ENCODE measurements at regions not wholly inside any gene's neighbourhood (a gene's known extent, or its start where the extent isn't known, plus 50 kb on each side); places are given as distances from the start of the nearest gene placed in this dataset.
"Not testable (repeated sequence)": the region's sequence is repeated elsewhere in the genome, so short reads cannot be mapped to it uniquely, and the experiment has no call there.

- DNase-seq = no peak
These were observed 152.4 kb downstream of the ABCC12 start for GRCh38 chr16:48003206-48003907.

- no peak for DNase-seq
These were observed 154.4 kb downstream of the ABCC12 start for GRCh38 chr16:48001324-48001895.

GRCh38 chr16:48000622-48001021, 155.2 kb downstream of the ABCC12 start:
- no peak for DNase-seq

GRCh38 chr16:47999595-47999994, 156.2 kb downstream of the ABCC12 start:
- DNase-seq = no peak

- DNase-seq = no peak
These were observed 160.4 kb downstream of the ABCC12 start for GRCh38 chr16:47995354-47995753.

- no peak for DNase-seq
These were observed 164.3 kb downstream of the ABCC12 start for GRCh38 chr16:47991491-47991890.

- DNase-seq = no peak
These were observed 165.1 kb downstream of the ABCC12 start for GRCh38 chr16:47990676-47991075.

GRCh38 chr16:47987136-47987535, 168.7 kb downstream of the ABCC12 start:
- DNase-seq = no peak

GRCh38 chr16:47986031-47986430, 169.8 kb downstream of the ABCC12 start:
- no peak for DNase-seq

GRCh38 chr16:47984669-47985068, 171.1 kb downstream of the ABCC12 start:
- DNase-seq = no peak

- no peak for DNase-seq
These were observed 171.7 kb downstream of the ABCC12 start for GRCh38 chr16:47983999-47984580.

- no peak for DNase-seq
These were observed 175.6 kb downstream of the ABCC12 start for GRCh38 chr16:47980212-47980611.

GRCh38 chr16:47979616-47980182, 176.1 kb downstream of the ABCC12 start:
- no peak for DNase-seq

GRCh38 chr16:47979164-47979520, 176.7 kb downstream of the ABCC12 start:
- DNase-seq = no peak

- no peak for DNase-seq
These were observed 177.2 kb downstream of the ABCC12 start for GRCh38 chr16:47978491-47979163.

GRCh38 chr16:47977802-47978201, 178.0 kb downstream of the ABCC12 start:
- no peak for DNase-seq

GRCh38 chr16:47976636-47977210, 179.1 kb downstream of the ABCC12 start:
- no peak for DNase-seq

GRCh38 chr16:47974971-47975370, 180.8 kb downstream of the ABCC12 start:
- DNase-seq = not testable (repeated sequence)

GRCh38 chr16:47973552-47973951, 182.2 kb downstream of the ABCC12 start:
- no peak for DNase-seq

- no peak for DNase-seq
These were observed 183.4 kb downstream of the ABCC12 start for GRCh38 chr16:47972246-47972985.

GRCh38 chr16:47971225-47971624, 184.6 kb downstream of the ABCC12 start:
- DNase-seq = no peak

GRCh38 chr16:47970291-47970931, 185.4 kb downstream of the ABCC12 start:
- DNase-seq = no peak

Data from NCI-H1694 (cell line).